GM10266 (cell line): ENCODE measurements at regions not wholly inside any gene's neighbourhood (a gene's known extent, or its start where the extent isn't known, plus 50 kb on each side); places are given as distances from the start of the nearest gene placed in this dataset.
"Not testable (repeated sequence)": the region's sequence is repeated elsewhere in the genome, so short reads cannot be mapped to it uniquely, and the experiment has no call there.

Experiments
- DNase-seq: peaks from one replicate; pipeline ENCODE4 v3.0.0; 2012; ENCODE audit errors: extremely low spot score
- CTCF ChIP-seq: IDR thresholded peaks from 2 replicates; pipeline ENCODE4 v1.5.1; 2012; ENCODE audit warnings: mild to moderate bottlenecking, low read depth; ENCODE audit not compliant: control insufficient read depth, insufficient read depth; ENCODE audit errors: missing control alignments

- DNase-seq, result no peak
Observed at GRCh38 chr3:144809380-144809779, 837.8 kb downstream of the DIPK2A start.

GRCh38 chr3:144810160-144810559 lies 838.5 kb downstream of the DIPK2A start:
- no peak for DNase-seq
- no peak for TF ChIP-seq CTCF

More at GRCh38 chr3:144809380-144809779, 837.8 kb downstream of the DIPK2A start:
- no peak for TF ChIP-seq CTCF

GRCh38 chr3:144815655-144816054 lies 844.0 kb downstream of the DIPK2A start:
- no peak for DNase-seq
- TF ChIP-seq CTCF, result no peak

GRCh38 chr3:144816323-144816722 lies 844.7 kb downstream of the DIPK2A start:
- no peak for DNase-seq
- TF ChIP-seq CTCF, result no peak

- no peak for DNase-seq
- no peak for TF ChIP-seq CTCF
Observed at GRCh38 chr3:144818973-144819372, 847.4 kb downstream of the DIPK2A start.

GRCh38 chr3:144820232-144820631 lies 848.6 kb downstream of the DIPK2A start:
- not testable (repeated sequence) for DNase-seq

- no peak for TF ChIP-seq CTCF
- DNase-seq, result no peak
Observed at GRCh38 chr3:144820726-144821125, 849.1 kb downstream of the DIPK2A start.

GRCh38 chr3:144821583-144821982 lies 850.0 kb downstream of the DIPK2A start:
- no peak for TF ChIP-seq CTCF
- no peak for DNase-seq
